AG04449 (cell line): ENCODE measurements at regions not wholly inside any gene's neighbourhood (a gene's known extent, or its start where the extent isn't known, plus 50 kb on each side); places are given as distances from the start of the nearest gene placed in this dataset.

Experiments used
- CTCF ChIA-PET: fragments of 350-600 bp; formaldehyde crosslinking; extraction: SDS; loops from one replicate; lab custom pipeline; 2021; ENCODE audit warnings: antibody characterized with exemption; lab: Yijun Ruan, JAX
- POLR2A ChIA-PET: fragments of 400-600, 350-600 bp; formaldehyde crosslinking; extraction: SDS; loops from one replicate; lab custom pipeline; 2020; ENCODE audit warnings: antibody characterized with exemption, inconsistent platforms; lab: Yijun Ruan, JAX
- DNase-seq: peaks from one replicate; pipeline ENCODE4 v3.0.0-alpha.2; 2010; ENCODE audit warnings: low read depth, low spot score
- H3K4me3 ChIP-seq: 2 replicates; pipeline ENCODE4 v1.5.1; 2011; ENCODE audit warnings: low read depth, mild to moderate bottlenecking, control low read depth, low read length
- TF ChIP-seq, protein P1 (sequence below): IDR thresholded peaks from one replicate; pipeline ENCODE4 v1.5.1; 2011; ENCODE audit warnings: mild to moderate bottlenecking, moderate library complexity, low read length, control low read depth, inconsistent platforms; ENCODE audit not compliant: insufficient read depth; ENCODE audit errors: missing control alignments

DNA sequence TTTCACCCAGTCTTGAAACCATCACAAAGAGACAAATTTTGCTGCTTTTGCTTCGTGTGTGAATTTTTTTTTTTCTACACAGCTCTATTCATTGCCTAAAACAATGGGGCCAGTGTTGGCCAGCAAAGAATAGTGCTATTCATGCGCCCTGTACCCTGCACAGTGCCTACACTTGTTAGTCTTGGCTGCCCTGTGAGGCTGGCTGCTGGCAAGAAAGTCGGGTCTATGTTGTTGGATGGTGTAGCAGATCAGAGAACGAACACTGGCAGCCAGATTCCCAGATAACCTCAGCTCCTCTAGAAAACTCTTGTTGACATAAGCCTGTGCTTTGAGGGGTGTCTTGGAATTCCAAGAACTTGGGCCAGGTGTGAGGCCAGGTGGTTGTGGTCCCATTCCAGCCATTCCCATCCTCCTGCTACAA is 455.7 kb upstream of the TCF4 start:
- no peak overlapping the region for H3K4me3 ChIP-seq
- TF ChIP-seq, protein P1, sequence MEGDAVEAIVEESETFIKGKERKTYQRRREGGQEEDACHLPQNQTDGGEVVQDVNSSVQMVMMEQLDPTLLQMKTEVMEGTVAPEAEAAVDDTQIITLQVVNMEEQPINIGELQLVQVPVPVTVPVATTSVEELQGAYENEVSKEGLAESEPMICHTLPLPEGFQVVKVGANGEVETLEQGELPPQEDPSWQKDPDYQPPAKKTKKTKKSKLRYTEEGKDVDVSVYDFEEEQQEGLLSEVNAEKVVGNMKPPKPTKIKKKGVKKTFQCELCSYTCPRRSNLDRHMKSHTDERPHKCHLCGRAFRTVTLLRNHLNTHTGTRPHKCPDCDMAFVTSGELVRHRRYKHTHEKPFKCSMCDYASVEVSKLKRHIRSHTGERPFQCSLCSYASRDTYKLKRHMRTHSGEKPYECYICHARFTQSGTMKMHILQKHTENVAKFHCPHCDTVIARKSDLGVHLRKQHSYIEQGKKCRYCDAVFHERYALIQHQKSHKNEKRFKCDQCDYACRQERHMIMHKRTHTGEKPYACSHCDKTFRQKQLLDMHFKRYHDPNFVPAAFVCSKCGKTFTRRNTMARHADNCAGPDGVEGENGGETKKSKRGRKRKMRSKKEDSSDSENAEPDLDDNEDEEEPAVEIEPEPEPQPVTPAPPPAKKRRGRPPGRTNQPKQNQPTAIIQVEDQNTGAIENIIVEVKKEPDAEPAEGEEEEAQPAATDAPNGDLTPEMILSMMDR: no peak
- POLR2A ChIA-PET: no interaction called here
- CTCF ChIA-PET: interaction anchor here (1.1 kb wide), 1 partner anchor 46 kb away, joined by 3 read pairs; no protein-coding TSS in a partner anchor
- DNase-seq: no peak

DNA sequence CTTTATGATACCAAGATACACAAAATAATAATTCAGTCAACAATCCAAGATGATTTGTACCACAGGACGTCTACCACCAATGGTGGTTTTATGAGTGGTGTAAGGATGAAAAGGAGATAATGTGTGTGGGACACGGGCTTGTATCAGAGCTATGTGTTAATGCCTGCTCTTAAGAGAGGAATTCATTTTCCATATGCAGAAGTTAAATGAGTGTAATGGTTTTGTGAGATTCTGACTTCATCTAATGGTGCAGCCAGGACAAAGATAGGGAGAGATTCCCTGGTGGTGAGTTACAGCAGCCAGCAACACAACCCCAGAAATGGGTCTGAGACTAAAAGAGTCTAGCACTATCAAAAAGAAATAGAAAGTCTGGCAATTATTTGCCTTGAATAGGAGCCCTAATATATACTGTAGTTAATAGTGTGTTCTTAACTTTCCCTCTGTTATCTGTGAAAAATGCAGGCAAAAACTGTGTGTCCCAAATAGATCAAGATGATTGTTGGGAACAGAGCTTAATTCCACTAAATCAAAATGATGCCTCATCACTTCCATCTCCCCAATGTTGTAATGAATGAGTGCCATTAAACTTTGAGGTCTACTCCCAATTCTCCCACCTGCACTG is 455.0 kb upstream of the TCF4 start:
- H3K4me3 ChIP-seq: no peak overlapping the region
- ChIA-PET POLR2A (no interaction called here), CTCF (interaction anchor here (1.1 kb wide), 1 partner anchor 46 kb away, joined by 3 read pairs; no protein-coding TSS in a partner anchor)
- TF ChIP-seq, protein P1: no peak
- DNase-seq: no peak

DNA sequence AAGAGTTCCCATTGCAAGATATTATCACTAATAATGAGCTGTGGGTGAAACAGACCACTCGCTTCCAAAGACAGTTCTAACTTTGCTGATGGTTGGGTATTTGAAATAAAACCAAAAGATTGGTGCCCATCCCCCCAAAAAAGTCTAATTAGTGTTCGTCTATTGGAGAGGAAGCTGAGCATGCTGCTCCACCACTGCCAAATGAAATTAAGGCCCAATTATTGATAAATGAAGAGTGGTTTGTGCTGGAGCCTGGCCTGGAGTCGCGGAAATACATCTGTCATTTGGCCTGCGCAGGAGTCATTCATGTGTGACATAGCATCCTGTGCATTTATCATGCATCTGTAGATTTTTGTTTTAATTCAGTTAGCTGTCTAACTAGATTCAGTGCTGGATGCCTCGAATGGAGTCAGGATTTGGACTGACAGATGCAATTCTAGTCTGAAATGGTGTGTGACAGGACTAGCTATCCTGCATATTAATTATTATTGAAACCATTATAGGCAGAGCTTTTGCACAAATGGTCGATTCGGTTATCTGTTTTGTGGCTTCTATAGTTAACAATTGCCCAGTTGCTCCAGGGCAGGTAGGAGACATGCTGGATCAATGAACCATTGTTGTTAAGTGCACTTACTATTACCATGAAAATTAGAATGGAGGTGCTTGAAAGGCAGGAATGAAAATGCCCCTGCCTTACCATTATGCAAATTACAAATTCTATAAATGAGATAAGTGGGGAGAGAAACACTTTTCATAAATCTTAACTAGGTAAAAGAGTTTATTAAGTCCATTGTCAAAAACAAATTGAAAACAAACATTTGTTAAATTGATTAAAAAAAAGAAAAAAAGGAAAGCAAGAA is 450.4 kb upstream of the TCF4 start:
- H3K4me3 ChIP-seq: no peak overlapping the region
- TF ChIP-seq, protein P1: no peak
- ChIA-PET CTCF (no interaction called here), POLR2A (no interaction called here)
- DNase-seq: no peak

DNA sequence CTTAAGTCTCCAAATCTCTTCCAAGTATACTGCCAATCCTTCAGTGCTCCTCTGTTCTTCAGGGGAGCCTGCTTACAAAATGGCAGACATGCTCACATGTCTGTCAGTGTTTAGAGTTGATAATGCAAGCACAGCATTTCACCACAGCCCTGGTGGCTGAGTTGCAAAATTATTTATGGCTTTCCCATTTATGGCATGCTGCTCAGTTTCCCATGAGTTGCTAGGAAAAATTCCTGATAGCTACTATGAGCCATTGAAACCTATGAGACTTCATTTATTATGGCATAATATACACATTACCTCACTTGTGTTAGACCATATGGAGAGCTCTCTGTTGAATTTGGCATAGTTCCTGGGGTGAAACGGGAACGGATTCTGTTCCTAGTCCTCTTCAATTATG is 448.7 kb upstream of the TCF4 start:
- H3K4me3 ChIP-seq: no peak overlapping the region
- TF ChIP-seq, protein P1: no peak
- DNase-seq: no peak
- ChIA-PET CTCF (no interaction called here), POLR2A (no interaction called here)

DNA sequence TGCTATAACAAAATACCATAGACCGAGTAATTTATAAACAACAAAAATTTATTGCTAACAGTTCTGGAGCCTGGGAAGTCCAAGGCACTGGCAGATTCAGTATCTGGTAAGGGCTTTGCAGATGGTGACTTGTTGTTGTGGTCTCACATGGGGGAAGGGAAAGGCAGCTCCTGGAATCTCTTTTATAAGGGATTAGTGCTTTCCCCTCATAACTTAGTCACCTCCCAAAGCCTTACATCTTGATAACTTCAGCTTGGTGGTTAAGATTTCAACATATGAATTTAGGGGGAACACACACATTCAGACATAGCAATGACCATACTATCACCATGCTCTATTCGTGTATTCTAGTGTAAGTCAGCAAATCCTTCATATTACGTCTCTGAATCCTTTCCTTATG is 447.6 kb upstream of the TCF4 start:
- no peak overlapping the region for H3K4me3 ChIP-seq
- no peak for DNase-seq
- ChIA-PET CTCF (no interaction called here), POLR2A (no interaction called here)
- TF ChIP-seq, protein P1: no peak

DNA sequence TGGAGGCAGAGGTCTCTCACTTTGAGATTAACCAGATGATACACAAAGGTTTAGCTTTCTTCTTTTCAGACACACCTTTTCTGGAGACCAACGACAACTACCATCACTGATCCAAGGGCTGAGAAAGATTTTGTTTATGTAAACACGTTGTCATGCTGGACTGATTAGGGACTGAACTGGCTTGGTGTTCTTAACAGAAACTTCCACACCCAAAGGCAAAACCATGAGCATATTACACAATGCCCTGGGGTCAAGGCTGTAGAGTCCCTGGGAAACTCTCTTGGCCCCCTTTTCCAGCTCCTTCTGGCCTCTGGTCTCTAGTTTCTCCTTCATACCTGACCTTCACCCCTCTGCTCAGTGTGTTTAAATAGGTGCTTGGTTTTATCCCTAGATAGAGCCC is 447.0 kb upstream of the TCF4 start:
- ChIA-PET CTCF (interaction anchor here (0.9 kb wide), 1 partner anchor 36 kb away, joined by 3 read pairs; no protein-coding TSS in a partner anchor), POLR2A (no interaction called here)
- TF ChIP-seq, protein P1: no peak

More for the DNA sequence above, 447.0 kb upstream of the TCF4 start:
- DNase-seq: no peak
- H3K4me3 ChIP-seq: no peak overlapping the region
